GM12874 (cell line): ENCODE measurements at regions not wholly inside any gene's neighbourhood (a gene's known extent, or its start where the extent isn't known, plus 50 kb on each side); places are given as distances from the start of the nearest gene placed in this dataset.

ENCODE experiments used
- CTCF ChIP-seq: IDR thresholded peaks from 2 replicates; pipeline ENCODE4 v1.5.1; 2011; ENCODE audit warnings: low read depth, mild to moderate bottlenecking, control low read depth, low read length, moderate library complexity; ENCODE audit not compliant: insufficient read depth

- no peak for TF ChIP-seq CTCF
Measured at GRCh38 chr15:25244731-25245585, 193.9 kb downstream of the UBE3A start.

GRCh38 chr15:25245801-25246622 is 192.8 kb downstream of the UBE3A start:
- no peak for TF ChIP-seq CTCF

GRCh38 chr15:25246641-25247406 is 192.0 kb downstream of the UBE3A start:
- no peak for TF ChIP-seq CTCF

- no peak for TF ChIP-seq CTCF
Measured at GRCh38 chr15:25247407-25248038, 191.3 kb downstream of the UBE3A start.

- no peak for TF ChIP-seq CTCF
Measured at GRCh38 chr15:25248583-25249235, 190.1 kb downstream of the UBE3A start.

GRCh38 chr15:25249236-25250010 is 189.4 kb downstream of the UBE3A start:
- no peak for TF ChIP-seq CTCF
